Astrocyte of the spinal cord (primary cell): ENCODE measurements at regions not wholly inside any gene's neighbourhood (a gene's known extent, or its start where the extent isn't known, plus 50 kb on each side); places are given as distances from the start of the nearest gene placed in this dataset.
"Not testable (repeated sequence)": the region's sequence is repeated elsewhere in the genome, so short reads cannot be mapped to it uniquely, and the experiment has no call there.

Experiments used
- DNase-seq: peaks from one replicate; pipeline ENCODE4 v3.0.0; 2011; ENCODE audit warnings: low read depth, low spot score
- H3K4me3 ChIP-seq: 2 replicates; pipeline ENCODE4 v1.5.1; 2011; ENCODE audit warnings: low read depth, mild to moderate bottlenecking, low read length, moderate library complexity
- CTCF ChIP-seq: IDR thresholded peaks from 2 replicates; pipeline ENCODE4 v1.5.1; 2012; ENCODE audit warnings: low read depth, mild to moderate bottlenecking, low read length, inconsistent platforms
- in situ Hi-C: cut with HindIII; loops from 2 replicates; pipeline ENCODE4 v1.10.0; 2017; ENCODE audit warnings: low sequenced_read_pairs

- DNase-seq, result no peak
- in situ Hi-C loops, result no loop called here
- TF ChIP-seq CTCF, result no peak
- no peak overlapping the region for H3K4me3 ChIP-seq
These were observed 118.0 kb upstream of the ZNF536 start for GRCh38 chr19:30254158-30254557.

GRCh38 chr19:30254789-30255188 lies 117.4 kb upstream of the ZNF536 start:
- DNase-seq, result no peak
- H3K4me3 ChIP-seq, result no peak overlapping the region
- TF ChIP-seq CTCF, result no peak
- in situ Hi-C loops, result no loop called here

- DNase-seq, result no peak
- no peak for TF ChIP-seq CTCF
- in situ Hi-C loops, result no loop called here
- H3K4me3 ChIP-seq, result no peak overlapping the region
These were observed 116.2 kb upstream of the ZNF536 start for GRCh38 chr19:30255791-30256495.

- in situ Hi-C loops, result no loop called here
- TF ChIP-seq CTCF, result no peak
- H3K4me3 ChIP-seq, result no peak overlapping the region
- DNase-seq, result no peak
These were observed 115.7 kb upstream of the ZNF536 start for GRCh38 chr19:30256496-30256850.

GRCh38 chr19:30263830-30264381 lies 108.3 kb upstream of the ZNF536 start:
- TF ChIP-seq CTCF, result no peak
- no peak overlapping the region for H3K4me3 ChIP-seq
- DNase-seq, result no peak
- in situ Hi-C loops, result no loop called here

GRCh38 chr19:30265918-30266317 lies 106.3 kb upstream of the ZNF536 start:
- in situ Hi-C loops, H3K4me3 ChIP-seq, DNase-seq: not testable (repeated sequence)

GRCh38 chr19:30266687-30267086 lies 105.5 kb upstream of the ZNF536 start:
- H3K4me3 ChIP-seq, result no peak overlapping the region
- DNase-seq, result no peak
- in situ Hi-C loops, result no loop called here
- no peak for TF ChIP-seq CTCF
